ENCODE measurements at regions not wholly inside any gene's neighbourhood (a gene's known extent, or its start where the extent isn't known, plus 50 kb on each side); places are given as distances from the start of the nearest gene placed in this dataset.

DNA sequence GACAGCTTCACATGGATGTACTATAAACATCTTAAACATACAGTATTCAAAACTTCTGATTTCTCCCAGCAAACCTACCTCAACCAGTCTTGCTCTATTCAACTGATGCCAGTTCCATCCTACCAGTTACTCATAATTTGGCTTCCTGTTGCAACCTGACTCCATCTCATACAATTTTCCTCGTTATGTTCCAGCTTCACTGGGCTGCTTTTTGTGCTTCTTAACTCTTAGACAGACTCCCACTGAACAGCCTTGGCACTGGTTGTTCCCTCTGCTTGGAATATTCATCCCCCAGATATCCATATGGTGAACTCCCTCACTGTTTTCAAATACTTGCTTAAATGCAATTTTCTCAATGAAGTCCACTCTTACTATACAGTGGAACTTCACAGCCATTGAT lies 249.2 kb downstream of the AEBP2 start:
- no peaks in the 10 kb centered on the region for H3K9me3 ChIP-seq (replicated peaks; ENCODE audit: insufficient read depth, low read length)
- H3K27ac ChIP-seq (ENCODE audit: low read length) = no peak overlapping the region
- H3K4me2 ChIP-seq (ENCODE audit: low read depth, low read length) = no peak overlapping the region
- DNase-seq = no peak
- no peaks in the 10 kb centered on the region for H3K36me3 ChIP-seq (replicated peaks; ENCODE audit: insufficient read depth, low read length)
- no peaks in the 10 kb centered on the region for H3K4me1 ChIP-seq (ENCODE audit: low read length)
- no peaks in the 10 kb centered on the region for H3F3A ChIP-seq (ENCODE audit: insufficient read depth, low read length)
- no peaks in the 10 kb centered on the region for H3K9me2 ChIP-seq (replicated peaks; ENCODE audit: insufficient read depth, low read length)
- TF ChIP-seq CTCF (IDR thresholded peaks at IDR 0.05; ENCODE audit: low read length) (no peak), EZH2phosphoT487 (IDR thresholded peaks at IDR 0.05; ENCODE audit: low read length) (no peak), EZH2 (optimal IDR thresholded peaks at IDR 0.05; ENCODE audit: low read depth, low read length) (no peak)
- H3K27me3 ChIP-seq (replicated peaks; ENCODE audit: insufficient read depth, low read length) = no peaks in the 10 kb centered on the region
- H2AFZ ChIP-seq (ENCODE audit: low read length) = no peak overlapping the region
- no peak overlapping the region for H3K9ac ChIP-seq (ENCODE audit: low read length)
- no peaks in the 10 kb centered on the region for H3K79me2 ChIP-seq (ENCODE audit: low read length)
- no peaks in the 10 kb centered on the region for H4K20me1 ChIP-seq (ENCODE audit: insufficient read depth, low read length)
- no peak overlapping the region for H3K4me3 ChIP-seq (ENCODE audit: low read length)

DNA sequence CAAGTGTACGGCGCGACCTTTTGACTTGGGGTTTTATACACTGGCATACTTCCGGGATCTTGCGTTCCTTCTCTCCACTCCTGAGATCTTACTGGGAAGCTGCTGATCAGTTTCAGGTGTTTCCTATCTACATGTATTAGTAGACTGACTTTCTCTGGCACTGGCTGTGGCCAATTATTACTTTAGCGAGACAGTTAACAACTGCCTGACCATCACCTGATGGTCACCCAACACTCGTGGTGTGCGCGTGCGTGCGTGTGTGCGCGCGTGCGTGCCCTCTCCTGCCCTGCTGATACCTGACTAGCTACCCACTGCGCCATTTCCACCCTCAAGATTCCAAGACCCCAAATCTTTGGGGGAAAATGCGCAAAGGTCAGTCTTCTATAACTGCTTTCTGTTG lies 249.9 kb downstream of the AEBP2 start:
- Histone ChIP-seq H3K9me2 (replicated peaks; ENCODE audit: insufficient read depth, low read length) (no peaks in the 10 kb centered on the region), H4K20me1 (ENCODE audit: insufficient read depth, low read length) (no peaks in the 10 kb centered on the region), H3K27ac (ENCODE audit: low read length) (no peak overlapping the region), H3K4me1 (ENCODE audit: low read length) (no peaks in the 10 kb centered on the region), H3K9me3 (replicated peaks; ENCODE audit: insufficient read depth, low read length) (no peaks in the 10 kb centered on the region), H3K4me3 (ENCODE audit: low read length) (no peak overlapping the region), H3K27me3 (replicated peaks; ENCODE audit: insufficient read depth, low read length) (no peaks in the 10 kb centered on the region), H3K79me2 (ENCODE audit: low read length) (no peaks in the 10 kb centered on the region), H3K9ac (ENCODE audit: low read length) (no peak overlapping the region), H2AFZ (ENCODE audit: low read length) (no peak overlapping the region), H3F3A (ENCODE audit: insufficient read depth, low read length) (no peaks in the 10 kb centered on the region), H3K36me3 (replicated peaks; ENCODE audit: insufficient read depth, low read length) (no peaks in the 10 kb centered on the region), H3K4me2 (ENCODE audit: low read depth, low read length) (no peak overlapping the region)
- no peak for DNase-seq
- no peak for TF ChIP-seq CTCF (IDR thresholded peaks at IDR 0.05; ENCODE audit: low read length)
- no peak for TF ChIP-seq EZH2 (optimal IDR thresholded peaks at IDR 0.05; ENCODE audit: low read depth, low read length)
- no peak for TF ChIP-seq EZH2phosphoT487 (IDR thresholded peaks at IDR 0.05; ENCODE audit: low read length)

DNA sequence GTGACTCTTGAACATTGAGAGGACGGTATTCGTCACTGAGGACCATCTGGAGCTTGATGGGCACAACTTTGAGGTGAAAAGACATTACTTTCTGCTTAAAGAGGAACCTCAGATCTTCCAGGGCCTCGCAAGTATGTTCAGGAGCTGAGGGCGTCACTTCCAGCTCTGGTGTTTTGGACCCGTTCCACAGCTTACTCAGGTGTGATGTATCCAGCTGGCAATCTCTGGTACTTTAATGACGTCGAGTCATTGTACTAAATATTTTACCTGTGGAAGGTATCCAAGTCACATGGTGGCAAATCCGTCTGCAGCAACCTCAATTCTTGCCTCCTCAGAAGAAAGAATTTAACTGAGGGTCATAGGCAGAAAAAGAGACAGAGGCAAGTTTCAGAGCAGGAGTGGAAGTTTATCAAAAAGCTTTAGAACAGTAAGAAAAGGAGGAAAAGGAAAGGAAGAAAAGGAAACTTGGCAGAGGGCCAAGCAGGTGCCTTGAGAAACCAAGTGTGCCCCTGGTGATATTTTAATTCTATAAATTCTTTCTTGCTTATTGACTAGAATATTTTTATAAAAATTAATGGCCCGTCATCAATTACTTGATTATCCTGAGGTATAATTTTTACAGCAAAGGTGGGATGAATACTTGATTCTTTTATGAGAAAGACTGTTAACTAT lies 250.6 kb downstream of the AEBP2 start:
- no peak overlapping the region for H3K9ac ChIP-seq (ENCODE audit: low read length)
- no peak for TF ChIP-seq EZH2 (optimal IDR thresholded peaks at IDR 0.05; ENCODE audit: low read depth, low read length)
- TF ChIP-seq EZH2phosphoT487 (IDR thresholded peaks at IDR 0.05; ENCODE audit: low read length) = no peak
- no peak for TF ChIP-seq CTCF (IDR thresholded peaks at IDR 0.05; ENCODE audit: low read length)
- no peak overlapping the region for H3K27ac ChIP-seq (ENCODE audit: low read length)
- no peaks in the 10 kb centered on the region for H3K9me3 ChIP-seq (replicated peaks; ENCODE audit: insufficient read depth, low read length)
- H3K9me2 ChIP-seq (replicated peaks; ENCODE audit: insufficient read depth, low read length) = no peaks in the 10 kb centered on the region
- H4K20me1 ChIP-seq (ENCODE audit: insufficient read depth, low read length) = no peaks in the 10 kb centered on the region
- H3K4me3 ChIP-seq (ENCODE audit: low read length) = no peak overlapping the region
- DNase-seq = no peak
- no peaks in the 10 kb centered on the region for H3K36me3 ChIP-seq (replicated peaks; ENCODE audit: insufficient read depth, low read length)
- no peak overlapping the region for H3K4me2 ChIP-seq (ENCODE audit: low read depth, low read length)
- H2AFZ ChIP-seq (ENCODE audit: low read length) = no peak overlapping the region
- no peaks in the 10 kb centered on the region for H3K27me3 ChIP-seq (replicated peaks; ENCODE audit: insufficient read depth, low read length)
- no peaks in the 10 kb centered on the region for H3K79me2 ChIP-seq (ENCODE audit: low read length)
- H3K4me1 ChIP-seq (ENCODE audit: low read length) = no peaks in the 10 kb centered on the region
- no peaks in the 10 kb centered on the region for H3F3A ChIP-seq (ENCODE audit: insufficient read depth, low read length)
